B cell (primary cell): ENCODE measurements at regions not wholly inside any gene's neighbourhood (a gene's known extent, or its start where the extent isn't known, plus 50 kb on each side); places are given as distances from the start of the nearest gene placed in this dataset.

ENCODE experiments used
- ATAC-seq: fragments of 200-7000 bp; cut with Tn5 transposase; one replicate; pipeline ENCODE4 v1.10.0; 2021; ENCODE audit warnings: low read depth, mild to moderate bottlenecking, moderate number of reproducible peaks, moderate library complexity
- CTCF ChIA-PET: fragments of 350-600 bp; sonication (Branson Sonifier 250); formaldehyde crosslinking; loops from one replicate; lab custom pipeline; 2021; ENCODE audit warnings: antibody characterized with exemption, inconsistent platforms; lab: Charles Lee
- POLR2A ChIA-PET: fragments of 350-600 bp; sonication (Branson Sonifier 250); formaldehyde crosslinking; loops from one replicate; lab custom pipeline; 2021; ENCODE audit warnings: antibody characterized with exemption; lab: Charles Lee
- DNase-seq: peaks from one replicate; pipeline ENCODE4 v3.0.0; 2013
- H2AFZ ChIP-seq: 2 replicates; pipeline ENCODE4 v1.6.1; 2012; ENCODE audit warnings: mild to moderate bottlenecking, low read depth, low read length; ENCODE audit not compliant: insufficient read depth, poor library complexity, severe bottlenecking
- H3K27ac ChIP-seq, 2 donors: 1 replicate in 1 of 2; 2 replicates in 1 of 2; pipeline ENCODE4 v1.5.1; 2012 to 2013; ENCODE audit warnings: low read length in 2 of 2, mild to moderate bottlenecking in 2 of 2, moderate library complexity in 1 of 2
- H3K27me3 ChIP-seq, 4 experiments: fragments of 200-600 bp in 1 of 4; sonication (generic) in 1 of 4; replicated peaks in 1 of 4; 1 replicate in 2 of 4; 2 replicates in 2 of 4; pipeline versions ENCODE4 v1.6.1 to v1.7.0; 2013 to 2016; ENCODE audit warnings: low read length in 3 of 4, mild to moderate bottlenecking in 2 of 4, mixed read lengths in 1 of 4, moderate library complexity in 1 of 4; ENCODE audit not compliant: insufficient read depth in 4 of 4, control insufficient read depth in 3 of 4; ENCODE audit errors: control extremely low read depth in 1 of 4
- H3K36me3 ChIP-seq, 2 experiments: replicated peaks in 1 of 2; 1 replicate in 1 of 2; 2 replicates in 1 of 2; pipeline versions ENCODE4 v1.6.1 to v1.7.1; 2013; ENCODE audit warnings: low read length in 1 of 2; ENCODE audit not compliant: insufficient read depth in 2 of 2, control insufficient read depth in 1 of 2; ENCODE audit errors: control extremely low read depth in 1 of 2, extremely low read depth in 1 of 2
- H3K4me1 ChIP-seq, 2 donors: fragments of 200-600 bp in 1 of 2; sonication (generic) in 1 of 2; 1 replicate in 1 of 2; 2 replicates in 1 of 2; pipeline versions ENCODE4 v1.5.1 to v1.6.1; 2013 to 2017; ENCODE audit warnings: low read length in 2 of 2; ENCODE audit not compliant: control insufficient read depth in 2 of 2, insufficient read depth in 2 of 2
- H3K4me2 ChIP-seq: replicated peaks from 2 replicates; pipeline ENCODE3; 2012; ENCODE audit warnings: mild to moderate bottlenecking, low read depth, low read length; ENCODE audit not compliant: poor library complexity, severe bottlenecking
- H3K4me3 ChIP-seq, 5 experiments: fragments of 200-600 bp in 1 of 5; sonication (generic) in 1 of 5; 1 replicate in 3 of 5; 2 replicates in 2 of 5; pipeline versions ENCODE4 v1.5.1 to v1.7.0; 2011 to 2016; ENCODE audit warnings: low read length in 4 of 5, mild to moderate bottlenecking in 4 of 5, low read depth in 2 of 5, control low read depth in 1 of 5, moderate library complexity in 1 of 5; ENCODE audit not compliant: insufficient read depth in 1 of 5; ENCODE audit errors: control extremely low read depth in 1 of 5, extremely low read depth in 1 of 5
- H3K79me2 ChIP-seq: fragments of 200-600 bp; sonication (generic); one replicate; pipeline ENCODE4 v1.6.0; 2016; ENCODE audit warnings: low read length; ENCODE audit not compliant: control insufficient read depth, insufficient read depth
- H3K9ac ChIP-seq: fragments of 200-600 bp; sonication (generic); 2 replicates; pipeline ENCODE4 v1.6.1; 2017; ENCODE audit warnings: mild to moderate bottlenecking, low read length, moderate library complexity
- H3K9me3 ChIP-seq, 3 donors: one replicate each; pipeline versions ENCODE4 v1.6.1 to v1.7.1; 2013; ENCODE audit warnings: low read length in 2 of 3; ENCODE audit not compliant: control insufficient read depth in 2 of 3, insufficient read depth in 1 of 3; ENCODE audit errors: control extremely low read depth in 1 of 3
- H4K20me1 ChIP-seq: 2 replicates; pipeline ENCODE4 v1.6.0; 2012; ENCODE audit warnings: mild to moderate bottlenecking, low read length; ENCODE audit not compliant: insufficient read depth, control insufficient read depth, poor library complexity, severe bottlenecking
- H3K27ac Mint-ChIP-seq: one replicate; pipeline ENCODE4 v1.8.0; 2021; ENCODE audit warnings: mixed read lengths
- H3K27me3 Mint-ChIP-seq: one replicate; pipeline ENCODE4 v1.8.0; 2021; ENCODE audit warnings: mixed read lengths
- H3K4me1 Mint-ChIP-seq: one replicate; pipeline ENCODE4 v1.8.0; 2021; ENCODE audit warnings: mixed read lengths
- H3K4me3 Mint-ChIP-seq: one replicate; pipeline ENCODE4 v1.8.0; 2021; ENCODE audit warnings: mixed read lengths
- H3K9me3 Mint-ChIP-seq: one replicate; pipeline ENCODE4 v1.8.0; 2022; ENCODE audit warnings: mixed read lengths; ENCODE audit not compliant: insufficient read depth
- CTCF ChIP-seq: fragments of 200-600 bp; IDR thresholded peaks from one replicate; pipeline ENCODE4 v1.8.0; 2022; ENCODE audit warnings: antibody characterized with exemption, mild to moderate bottlenecking
- EZH2 ChIP-seq: IDR thresholded peaks from 2 replicates; pipeline ENCODE4 v1.6.1; 2012; ENCODE audit warnings: borderline replicate concordance, low read depth, mild to moderate bottlenecking, moderate library complexity, low read length; ENCODE audit not compliant: insufficient read depth, poor library complexity, severe bottlenecking
- WGBS: methylation state at CpG from one replicate; pipeline ENCODE4 v1.1.5; 2013; ENCODE audit warnings: missing lambda C conversion rate; ENCODE audit not compliant: insufficient coverage; 5-methylcytosine and 5-hydroxymethylcytosine counted together
- intact Hi-C: fragments of 100-400 bp; cut with micrococcal nuclease; formaldehyde crosslinking; loops from one replicate; pipeline ENCODE4 v1.10.0; 2022

GRCh38 chr10:60479305-60480020 is 89.8 kb upstream of the ANK3 start:
- Mint-ChIP-seq H3K9me3 (no peaks in the 10 kb centered on the region), H3K4me1 (no peaks in the 10 kb centered on the region), H3K27ac (no peak overlapping the region), H3K27me3 (no peaks in the 10 kb centered on the region), H3K4me3 (no peak overlapping the region)
- intact Hi-C loops = no loop called here
- no peaks in the 10 kb centered on the region for H3K9me3 ChIP-seq
- ChIA-PET POLR2A (no interaction called here), CTCF (no interaction called here)
- DNase-seq (no peak), ATAC-seq (no peak)
- no peaks in the 10 kb centered on the region for H3K4me1 ChIP-seq
- WGBS = 50% methylated on average over 2 of the region's 4 CpGs
- no peaks in the 10 kb centered on the region for H3K27me3 ChIP-seq
- no peak overlapping the region for H3K4me2 ChIP-seq
- H3K4me3 ChIP-seq = no peak overlapping the region
- H3K27ac ChIP-seq = no peak overlapping the region
- H3K9ac ChIP-seq = no peak overlapping the region
- no peaks in the 10 kb centered on the region for H3K79me2 ChIP-seq
- no peak for TF ChIP-seq EZH2
- TF ChIP-seq CTCF = no peak
- no peaks in the 10 kb centered on the region for H3K36me3 ChIP-seq
- no peaks in the 10 kb centered on the region for H4K20me1 ChIP-seq
- no peak overlapping the region for H2AFZ ChIP-seq

DNA sequence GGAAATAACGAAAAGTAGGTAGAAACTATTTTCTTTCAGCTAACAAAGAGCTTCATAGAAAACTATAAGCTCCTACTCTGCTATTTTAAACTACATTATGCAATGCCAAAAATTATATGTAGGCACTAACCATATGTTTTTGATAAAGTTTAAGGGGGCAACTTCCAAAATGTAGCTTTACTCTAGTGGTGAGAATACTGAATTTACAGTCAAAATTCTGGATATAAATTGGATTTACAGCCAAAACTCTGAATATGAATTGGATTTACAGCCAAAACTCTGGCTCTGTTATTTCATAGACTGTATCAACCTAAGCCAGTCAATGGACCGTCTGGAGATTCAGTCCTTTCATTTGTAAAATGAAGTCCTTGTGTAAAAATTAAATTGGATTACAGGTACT is 86.8 kb upstream of the ANK3 start:
- H3K27ac Mint-ChIP-seq = no peak overlapping the region
- WGBS = no CpG with 5 or more reads among the region's 2 CpGs
- no peak for DNase-seq
- Histone ChIP-seq H2AFZ (no peak overlapping the region), H3K9me3 (no peaks in the 10 kb centered on the region), H3K4me1 (no peaks in the 10 kb centered on the region), H3K27me3 (no peaks in the 10 kb centered on the region), H3K9ac (no peak overlapping the region), H4K20me1 (no peaks in the 10 kb centered on the region), H3K4me2 (no peak overlapping the region), H3K79me2 (no peaks in the 10 kb centered on the region), H3K36me3 (no peaks in the 10 kb centered on the region), H3K27ac (no peak overlapping the region), H3K4me3 (no peak overlapping the region)
- H3K27me3 Mint-ChIP-seq = peaks cover 3% of the 10 kb centered on the region
- H3K9me3 Mint-ChIP-seq = no peaks in the 10 kb centered on the region
- no peak for ATAC-seq
- ChIA-PET POLR2A (no interaction called here), CTCF (no interaction called here)
- H3K4me3 Mint-ChIP-seq = no peak overlapping the region
- H3K4me1 Mint-ChIP-seq = no peaks in the 10 kb centered on the region
- intact Hi-C loops = no loop called here
- no peak for TF ChIP-seq CTCF
- no peak for TF ChIP-seq EZH2
